K562 (cell line): ENCODE measurements at regions not wholly inside any gene's neighbourhood (a gene's known extent, or its start where the extent isn't known, plus 50 kb on each side); places are given as distances from the start of the nearest gene placed in this dataset.

Experiments
- ATAC-seq: fragments of 200-7000 bp; cut with Tn5 transposase; 3 replicates; pipeline ENCODE4 v1.9.1; 2020; ENCODE audit warnings: moderate library complexity
- BruUV-seq: library from RNA; stranded (reverse); fragments of 400-500 nt; replicated peaks from 2 replicates; lab custom pipeline; 2021; lab: Mats Ljungman, UMichigan
- CTCF ChIA-PET: fragments of 300-600 bp; formaldehyde crosslinking; extraction: SDS; loops from one replicate; lab custom pipeline; 2021; ENCODE audit warnings: low intra/inter-chr PET ratio; lab: Yijun Ruan, JAX
- POLR2A ChIA-PET: fragments of 300-600, 350-650 bp; sonication (Branson Sonifier 250); formaldehyde crosslinking; extraction: SDS; loops from one replicate; lab custom pipeline; 2021; ENCODE audit warnings: antibody characterized with exemption, inconsistent platforms; lab: Yijun Ruan, JAX
- DNase-seq, 4 experiments: peaks; one replicate each; pipeline versions ENCODE4 v3.0.0 to v3.0.0-alpha.2; 2011 to 2018; ENCODE audit warnings: low spot score in 3 of 4, mixed read lengths in 3 of 4; ENCODE audit errors: extremely low read depth in 1 of 4
- FAIRE-seq: peaks from 2 replicates; lab custom pipeline; 2011; peaks lifted over from hg19 to GRCh38; lab: Jason Lieb, UNC
- H2AFZ ChIP-seq: 2 replicates; pipeline ENCODE4 v1.6.0; 2011; ENCODE audit warnings: low read depth, low read length, control low read depth, inconsistent platforms
- H3K27ac ChIP-seq: fragments of 200-600 bp; 3 replicates; pipeline ENCODE4 v1.8.0; 2011; ENCODE audit warnings: low read depth, mild to moderate bottlenecking, control low read depth, inconsistent platforms, low read length, moderate library complexity, mixed read lengths; ENCODE audit errors: extremely low read depth
- H3K27me3 ChIP-seq, 2 experiments: fragments of 300-600 bp in 1 of 2; 2 replicates in 1 of 2; 3 replicates in 1 of 2; pipeline versions ENCODE4 v1.6.0 to v1.8.0; 2011; ENCODE audit warnings: inconsistent platforms in 2 of 2, low read length in 2 of 2, mild to moderate bottlenecking in 1 of 2, mixed read lengths in 1 of 2, moderate library complexity in 1 of 2; ENCODE audit not compliant: control insufficient read depth in 2 of 2, insufficient read depth in 2 of 2
- H3K36me3 ChIP-seq: fragments of 300-600 bp; 3 replicates; pipeline ENCODE4 v1.8.0; 2011; ENCODE audit warnings: mild to moderate bottlenecking, low read length, inconsistent platforms; ENCODE audit not compliant: control insufficient read depth, insufficient read depth
- H3K4me1 ChIP-seq, 2 experiments: fragments of 200-600 bp in 1 of 2; replicated peaks in 1 of 2; 2 replicates in 1 of 2; 3 replicates in 1 of 2; pipeline versions ENCODE4 v1.5.1 to v1.8.0; 2011; ENCODE audit warnings: inconsistent platforms in 2 of 2, low read length in 2 of 2, mild to moderate bottlenecking in 1 of 2, mixed read lengths in 1 of 2, moderate library complexity in 1 of 2; ENCODE audit not compliant: control insufficient read depth in 2 of 2, insufficient read depth in 2 of 2
- H3K4me2 ChIP-seq: 2 replicates; pipeline ENCODE4 v1.6.1; 2011; ENCODE audit warnings: low read length, control low read depth, inconsistent platforms, mixed read lengths; ENCODE audit not compliant: insufficient read depth
- H3K4me3 ChIP-seq: fragments of 200-600 bp; sonication (generic), shearing (Covaris generic); 2 replicates; pipeline ENCODE4 v1.5.1; 2016; ENCODE audit warnings: control low read depth, inconsistent platforms
- H3K79me2 ChIP-seq: fragments of 200-600 bp; 3 replicates; pipeline ENCODE4 v1.8.0; 2011; ENCODE audit warnings: low read length, inconsistent platforms; ENCODE audit not compliant: control insufficient read depth, insufficient read depth
- H3K9ac ChIP-seq, 2 experiments: 2 replicates each; pipeline versions ENCODE4 v1.6.0 to v1.6.1; 2011; ENCODE audit warnings: low read depth in 2 of 2, low read length in 2 of 2, control low read depth in 1 of 2, inconsistent platforms in 1 of 2, mild to moderate bottlenecking in 1 of 2, mixed read lengths in 1 of 2; ENCODE audit not compliant: insufficient read depth in 1 of 2
- H3K9me1 ChIP-seq: one replicate; pipeline ENCODE4 v1.6.0; 2011; ENCODE audit warnings: inconsistent platforms, mild to moderate bottlenecking, low read length, moderate library complexity; ENCODE audit not compliant: control insufficient read depth, insufficient read depth
- H3K9me3 ChIP-seq: replicated peaks from 2 replicates; pipeline ENCODE4 v1.5.1; 2011; ENCODE audit warnings: low read depth, low read length, inconsistent platforms; ENCODE audit not compliant: control insufficient read depth, insufficient read depth
- H4K20me1 ChIP-seq: replicated peaks from 2 replicates; pipeline ENCODE4 v1.6.1; 2011; ENCODE audit warnings: low read length, inconsistent platforms, mixed read lengths; ENCODE audit not compliant: control insufficient read depth, insufficient read depth
- CEBPG ChIP-seq, 3 experiments: fragments of 200-800 bp in 1 of 3; sonication (Bioruptor generic) in 1 of 3; sonication (generic) in 1 of 3; formaldehyde crosslinking in 1 of 3; IDR thresholded peaks in 2 of 3; conservative IDR thresholded peaks in 1 of 3; 2 replicates each; pipeline versions ENCODE4 v1.6.1 to v1.8.0; 2016 to 2022; ENCODE audit warnings: missing compliant biosample characterization in 2 of 3, missing genetic modification characterization in 2 of 3, mild to moderate bottlenecking in 1 of 3, missing genetic modification reagents in 1 of 3
- KDM4B ChIP-seq, 2 experiments: fragments of 450-650 bp in 1 of 2; sonication (generic) in 1 of 2; IDR thresholded peaks; 2 replicates each; pipeline ENCODE4 v1.6.1; 2016 to 2017; ENCODE audit warnings: borderline replicate concordance in 2 of 2, antibody characterized with exemption in 1 of 2, low read depth in 1 of 2, mild to moderate bottlenecking in 1 of 2
- WGBS: fragments of 100-300 bp; shearing (Covaris generic); methylation state at CpG from one replicate; pipeline ENCODE4 v1.1.6; 2016; ENCODE audit warnings: low coverage, mixed read lengths; ENCODE audit not compliant: insufficient coverage; ENCODE audit errors: missing lambda C conversion rate; 5-methylcytosine and 5-hydroxymethylcytosine counted together
- in situ Hi-C: fragments of 300-500 bp; cut with MboI; formaldehyde crosslinking; loops from 4 replicates; pipeline ENCODE4 v1.15.0; 2018; ENCODE audit warnings: inconsistent platforms, mixed read lengths
- intact Hi-C: fragments of 100-400 bp; cut with micrococcal nuclease; formaldehyde crosslinking; loops from 2 replicates; pipeline ENCODE4 v1.14.2; 2022
- TF ChIP-seq, protein P1 (sequence below): IDR thresholded peaks from 2 replicates; pipeline ENCODE4 v1.6.1; 2016; ENCODE audit warnings: missing genetic modification characterization, missing compliant biosample characterization
- TF ChIP-seq, protein P2 (sequence below): sonication (generic); IDR thresholded peaks from 2 replicates; pipeline ENCODE4 v1.6.1; 2016

DNA sequence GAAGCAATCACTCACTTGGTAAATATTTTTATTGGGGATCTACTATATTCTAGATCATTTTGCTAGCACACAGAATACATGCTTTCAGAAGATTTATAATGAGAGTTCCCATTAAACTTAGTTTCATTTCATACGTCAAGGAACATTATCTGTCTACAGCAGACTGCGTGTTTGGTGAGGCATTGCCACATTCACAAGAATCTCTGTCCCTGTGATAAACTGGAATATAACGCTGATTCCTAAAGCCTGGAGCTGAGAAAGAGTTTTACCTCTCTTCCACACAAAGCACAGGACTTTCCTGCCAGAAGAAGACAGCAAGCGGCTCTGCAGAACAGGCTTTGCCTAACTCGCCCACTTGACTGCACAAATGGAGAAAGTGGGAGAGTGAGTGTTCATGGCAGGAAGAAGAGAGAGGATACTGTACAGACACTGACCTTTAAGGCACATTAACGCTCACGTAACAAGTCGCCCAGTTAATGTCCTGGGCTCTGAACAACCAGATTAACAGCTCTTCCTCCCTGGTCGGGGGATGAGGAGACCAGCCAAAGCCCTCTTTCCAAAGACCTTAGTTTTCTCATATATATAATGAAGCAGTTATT, 356.2 kb downstream of the GPD2 start:
- H3K36me3 ChIP-seq, result no peaks in the 10 kb centered on the region
- FAIRE-seq (no peak), DNase-seq (no peak), ATAC-seq (no peak; the same call in 1 of the 3 replicates)
- no peaks in the 10 kb centered on the region for H3K27me3 ChIP-seq
- peak overlapping the region; percentile 37; the same call in 1 of the 2 replicates for H2AFZ ChIP-seq
- intact Hi-C loops, result no loop called here
- no peaks in the 10 kb centered on the region for H3K9me1 ChIP-seq
- H4K20me1 ChIP-seq, result no peaks in the 10 kb centered on the region
- 9% methylated on average over 9 of the region's 9 CpGs for WGBS
- H3K27ac ChIP-seq, result no peak overlapping the region
- CTCF ChIA-PET, result no interaction called here
- H3K4me3 ChIP-seq, result no peak overlapping the region
- no peaks in the 10 kb centered on the region for H3K79me2 ChIP-seq
- POLR2A ChIA-PET, result no interaction called here
- no TSS peak for BruUV-seq
- TF ChIP-seq KDM4B (IDR thresholded peaks at IDR 0.05; ENCODE audit: borderline replicate concordance in 2 of 2, low read depth in 1 of 2) (no peak), CEBPG (CRISPR knock-in tag; IDR thresholded peaks at IDR 0.05) (no peak), CEBPG (tag; conservative IDR thresholded peaks at IDR 0.05 in 1 of 2, IDR thresholded peaks at IDR 0.05 in 1 of 2) (peak in 1 of 2 experiments; percentile 57; a peak in 1 of 4 replicates)
- TF ChIP-seq, protein P1, sequence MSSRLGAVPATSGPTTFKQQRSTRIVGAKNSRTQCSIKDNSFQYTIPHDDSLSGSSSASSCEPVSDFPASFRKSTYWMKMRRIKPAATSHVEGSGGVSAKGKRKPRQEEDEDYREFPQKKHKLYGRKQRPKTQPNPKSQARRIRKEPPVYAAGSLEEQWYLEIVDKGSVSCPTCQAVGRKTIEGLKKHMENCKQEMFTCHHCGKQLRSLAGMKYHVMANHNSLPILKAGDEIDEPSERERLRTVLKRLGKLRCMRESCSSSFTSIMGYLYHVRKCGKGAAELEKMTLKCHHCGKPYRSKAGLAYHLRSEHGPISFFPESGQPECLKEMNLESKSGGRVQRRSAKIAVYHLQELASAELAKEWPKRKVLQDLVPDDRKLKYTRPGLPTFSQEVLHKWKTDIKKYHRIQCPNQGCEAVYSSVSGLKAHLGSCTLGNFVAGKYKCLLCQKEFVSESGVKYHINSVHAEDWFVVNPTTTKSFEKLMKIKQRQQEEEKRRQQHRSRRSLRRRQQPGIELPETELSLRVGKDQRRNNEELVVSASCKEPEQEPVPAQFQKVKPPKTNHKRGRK (tag), result no peak
- TF ChIP-seq, protein P2, sequence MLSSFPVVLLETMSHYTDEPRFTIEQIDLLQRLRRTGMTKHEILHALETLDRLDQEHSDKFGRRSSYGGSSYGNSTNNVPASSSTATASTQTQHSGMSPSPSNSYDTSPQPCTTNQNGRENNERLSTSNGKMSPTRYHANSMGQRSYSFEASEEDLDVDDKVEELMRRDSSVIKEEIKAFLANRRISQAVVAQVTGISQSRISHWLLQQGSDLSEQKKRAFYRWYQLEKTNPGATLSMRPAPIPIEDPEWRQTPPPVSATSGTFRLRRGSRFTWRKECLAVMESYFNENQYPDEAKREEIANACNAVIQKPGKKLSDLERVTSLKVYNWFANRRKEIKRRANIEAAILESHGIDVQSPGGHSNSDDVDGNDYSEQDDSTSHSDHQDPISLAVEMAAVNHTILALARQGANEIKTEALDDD, result 0 out of 2 replicates have a peak, but pooled peaks have one; percentile 14
- H3K4me1 ChIP-seq, result no peaks in the 10 kb centered on the region
- H3K4me2 ChIP-seq, result no peak overlapping the region; the same call in 1 of the 2 replicates
- H3K9me3 ChIP-seq, result no peaks in the 10 kb centered on the region
- no peak overlapping the region for H3K9ac ChIP-seq
- in situ Hi-C loops, result no loop called here
